Activated CD4-positive, CD25-positive, alpha-beta regulatory T cell treated with anti-CD3 and anti-CD28 coated beads, Interleukin-2, amount 50 U/mL, for 16 hours (primary cell): ENCODE measurements at regions not wholly inside any gene's neighbourhood (a gene's known extent, or its start where the extent isn't known, plus 50 kb on each side); places are given as distances from the start of the nearest gene placed in this dataset.
"Not testable (repeated sequence)": the region's sequence is repeated elsewhere in the genome, so short reads cannot be mapped to it uniquely, and the experiment has no call there.

Experiments used
- DNase-seq: peaks from one replicate; pipeline ENCODE4 v3.0.0-alpha.2; 2020; ENCODE audit warnings: low read depth, low spot score

- DNase-seq, result no peak
These were observed 154.4 kb upstream of the EPB41L4A start for GRCh38 chr5:112573441-112573840.

- DNase-seq, result no peak
These were observed 155.5 kb upstream of the EPB41L4A start for GRCh38 chr5:112574536-112574935.

GRCh38 chr5:112576298-112576925 is 157.3 kb upstream of the EPB41L4A start:
- DNase-seq, result no peak

GRCh38 chr5:112579599-112580170 is 158.0 kb upstream of the APC start:
- DNase-seq, result no peak

GRCh38 chr5:112581811-112582320 is 155.8 kb upstream of the APC start:
- no peak for DNase-seq

GRCh38 chr5:112583166-112583565 is 154.5 kb upstream of the APC start:
- DNase-seq, result no peak

- DNase-seq, result no peak
These were observed 152.9 kb upstream of the APC start for GRCh38 chr5:112584781-112585180.

GRCh38 chr5:112586596-112587062 is 151.1 kb upstream of the APC start:
- no peak for DNase-seq

- not testable (repeated sequence) for DNase-seq
These were observed 146.8 kb upstream of the APC start for GRCh38 chr5:112590858-112591257.

GRCh38 chr5:112594095-112594850 is 143.4 kb upstream of the APC start:
- no peak for DNase-seq

- no peak for DNase-seq
These were observed 142.7 kb upstream of the APC start for GRCh38 chr5:112594941-112595340.

GRCh38 chr5:112597831-112598230 is 139.9 kb upstream of the APC start:
- DNase-seq, result no peak

GRCh38 chr5:112600510-112600909 is 137.2 kb upstream of the APC start:
- not testable (repeated sequence) for DNase-seq

GRCh38 chr5:112604732-112605630 is 132.7 kb upstream of the APC start:
- DNase-seq, result no peak

GRCh38 chr5:112608975-112609374 is 128.7 kb upstream of the APC start:
- no peak for DNase-seq

- no peak for DNase-seq
These were observed 125.0 kb upstream of the APC start for GRCh38 chr5:112612663-112613062.

GRCh38 chr5:112614285-112614684 is 123.4 kb upstream of the APC start:
- DNase-seq, result no peak

- no peak for DNase-seq
These were observed 122.7 kb upstream of the APC start for GRCh38 chr5:112614986-112615385.

GRCh38 chr5:112616812-112617547 is 120.7 kb upstream of the APC start:
- no peak for DNase-seq

- DNase-seq, result no peak
These were observed 112.4 kb upstream of the APC start for GRCh38 chr5:112625246-112625645.
